ENCODE measurements at regions not wholly inside any gene's neighbourhood (a gene's known extent, or its start where the extent isn't known, plus 50 kb on each side); places are given as distances from the start of the nearest gene placed in this dataset.
A peak's percentile ranks its signal among the peaks of the same experiment; 100 is the strongest.

DNA sequence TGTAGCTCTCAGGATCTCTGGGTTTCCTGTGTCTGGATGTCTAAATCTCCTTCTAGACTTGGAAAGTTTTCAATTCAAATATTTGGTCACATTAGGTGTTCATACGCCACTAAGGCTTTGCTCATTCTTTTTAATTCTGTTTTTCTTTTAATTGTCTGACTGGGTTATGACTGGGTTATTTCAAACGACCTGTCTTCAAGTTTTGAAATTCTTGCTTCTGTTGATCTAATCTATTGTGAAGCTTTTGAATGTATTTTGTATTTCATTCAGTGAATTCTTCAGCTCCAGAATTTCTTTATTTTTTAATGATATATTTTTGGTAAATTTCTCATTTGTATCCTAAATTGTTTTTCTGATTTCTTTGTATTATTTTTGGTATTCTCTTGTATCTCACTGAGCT lies 81.0 kb upstream of the PCDH10 start:
- Histone ChIP-seq H2AFZ (ENCODE audit: low read length) (no peak overlapping the region), H3K36me3 (replicated peaks in 1 of 2; ENCODE audit: control insufficient read depth in 1 of 2, insufficient read depth in 2 of 2, low read length in 2 of 2) (no peaks in the 10 kb centered on the region), H3K4me1 (ENCODE audit: insufficient read depth, low read length) (no peaks in the 10 kb centered on the region), H3K27me3 (ENCODE audit: control insufficient read depth in 1 of 2, insufficient read depth in 2 of 2, low read length in 2 of 2) (no peaks in the 10 kb centered on the region), H4K20me1 (ENCODE audit: insufficient read depth, low read length) (no peaks in the 10 kb centered on the region), H3K4me3 (replicated peaks in 1 of 3; ENCODE audit: insufficient read depth in 1 of 3, low read depth in 2 of 3, low read length in 3 of 3) (no peak overlapping the region), H3K79me2 (ENCODE audit: insufficient read depth, low read length) (no peaks in the 10 kb centered on the region), H3K4me2 (ENCODE audit: low read depth, low read length) (no peak overlapping the region), H3K27ac (ENCODE audit: extremely low read length, insufficient read depth, low read length) (no peak overlapping the region), H3K9me3 (ENCODE audit: low read length) (peaks cover 46% of the 10 kb centered on the region), H3K9ac (ENCODE audit: insufficient read depth, low read depth, low read length) (no peak overlapping the region)
- intact Hi-C loops (cut with micrococcal nuclease; ENCODE audit: unreplicated experiment): no loop called here
- BruUV-seq (replicated peaks): no TSS peak
- peak; percentile 98 for TF ChIP-seq ZNF160 (CRISPR knock-in tag; IDR thresholded peaks at IDR 0.05)
- no peak for TF ChIP-seq THAP11 (CRISPR knock-in tag; IDR thresholded peaks at IDR 0.05)
- no peak for TF ChIP-seq RFX1 (IDR thresholded peaks at IDR 0.05)
- TF ChIP-seq, protein P1, sequence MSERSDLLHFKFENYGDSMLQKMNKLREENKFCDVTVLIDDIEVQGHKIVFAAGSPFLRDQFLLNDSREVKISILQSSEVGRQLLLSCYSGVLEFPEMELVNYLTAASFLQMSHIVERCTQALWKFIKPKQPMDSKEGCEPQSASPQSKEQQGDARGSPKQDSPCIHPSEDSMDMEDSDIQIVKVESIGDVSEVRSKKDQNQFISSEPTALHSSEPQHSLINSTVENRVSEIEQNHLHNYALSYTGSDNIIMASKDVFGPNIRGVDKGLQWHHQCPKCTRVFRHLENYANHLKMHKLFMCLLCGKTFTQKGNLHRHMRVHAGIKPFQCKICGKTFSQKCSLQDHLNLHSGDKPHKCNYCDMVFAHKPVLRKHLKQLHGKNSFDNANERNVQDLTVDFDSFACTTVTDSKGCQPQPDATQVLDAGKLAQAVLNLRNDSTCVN (CRISPR knock-in tag; IDR thresholded peaks at IDR 0.05; ENCODE audit: borderline replicate concordance): no peak
- TF ChIP-seq ZNF33B (CRISPR knock-in tag; IDR thresholded peaks at IDR 0.05): no peak
- TF ChIP-seq, protein P2, sequence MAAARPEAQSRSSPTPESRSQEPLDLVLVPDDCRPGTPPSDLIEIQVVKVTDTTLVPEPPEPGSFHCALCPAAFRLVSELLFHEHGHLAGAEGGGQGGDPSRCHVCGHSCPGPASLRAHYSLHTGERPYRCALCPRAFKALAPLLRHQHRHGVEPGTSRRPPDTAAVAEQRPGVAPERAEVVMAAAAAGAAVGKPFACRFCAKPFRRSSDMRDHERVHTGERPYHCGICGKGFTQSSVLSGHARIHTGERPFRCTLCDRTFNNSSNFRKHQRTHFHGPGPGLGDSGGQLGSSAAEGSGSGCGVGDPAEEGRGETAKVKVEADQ (CRISPR knock-in tag; IDR thresholded peaks at IDR 0.05; ENCODE audit: borderline replicate concordance): no peak
- no peak for TF ChIP-seq KLF12 (CRISPR knock-in tag; IDR thresholded peaks at IDR 0.05; ENCODE audit: borderline replicate concordance)
- TF ChIP-seq ZFP82 (CRISPR knock-in tag; IDR thresholded peaks at IDR 0.05; ENCODE audit: borderline replicate concordance): no peak
- no peak for TF ChIP-seq ZNF746 (CRISPR knock-in tag; IDR thresholded peaks at IDR 0.05)
- DNase-seq (ENCODE audit: low spot score): no peak
- FAIRE-seq: no peak
- ChIA-PET CTCF (ENCODE audit: low intra/inter-chr PET ratio, low total read pairs) (no interaction called here), POLR2A (no interaction called here)
- in situ Hi-C loops (cut with HindIII; ENCODE audit: extremely low pct_ligation_motif_present, low pct_unique_long_range_greater_than_20kb): no loop called here
- 9% methylated on average over 2 of the region's 2 CpGs for WGBS (ENCODE audit: low lambda C conversion rate)
- ATAC-seq: no peak

All from HepG2 (cell line).